GM23338 (cell line): ENCODE measurements at regions not wholly inside any gene's neighbourhood (a gene's known extent, or its start where the extent isn't known, plus 50 kb on each side); places are given as distances from the start of the nearest gene placed in this dataset.

Source experiments
- ATAC-seq: fragments of 200-7000 bp; cut with Tn5 transposase; 3 replicates; pipeline ENCODE4 v1.9.1; 2020
- DNase-seq: peaks from one replicate; pipeline ENCODE4 v3.0.0-alpha.2; 2015; ENCODE audit warnings: low spot score
- H2AFZ ChIP-seq: fragments of 200-600 bp; sonication (generic); 2 replicates; pipeline ENCODE4 v1.8.0; 2016; ENCODE audit warnings: antibody characterized with exemption, mild to moderate bottlenecking, moderate library complexity
- H3F3A ChIP-seq: fragments of 200-600 bp; sonication (generic); replicated peaks from 2 replicates; pipeline ENCODE4 v1.8.0; 2017; ENCODE audit warnings: antibody characterized with exemption, mixed run types, low read depth
- H3K27ac ChIP-seq: fragments of 200-600 bp; sonication (generic); 2 replicates; pipeline ENCODE4 v1.6.1; 2016; ENCODE audit warnings: low read depth
- H3K27me3 ChIP-seq: fragments of 200-600 bp; sonication (generic); 2 replicates; pipeline ENCODE4 v1.8.0; 2016; ENCODE audit warnings: mild to moderate bottlenecking, mixed run types, moderate library complexity; ENCODE audit not compliant: insufficient read depth
- H3K36me3 ChIP-seq: fragments of 200-600 bp; sonication (generic); 2 replicates; pipeline ENCODE4 v1.8.0; 2016; ENCODE audit warnings: mild to moderate bottlenecking; ENCODE audit not compliant: insufficient read depth
- H3K4me1 ChIP-seq: fragments of 200-600 bp; sonication (generic); 2 replicates; pipeline ENCODE4 v1.8.0; 2016; ENCODE audit warnings: mild to moderate bottlenecking, moderate library complexity; ENCODE audit not compliant: insufficient read depth
- H3K4me2 ChIP-seq: fragments of 200-600 bp; sonication (generic); 2 replicates; pipeline ENCODE4 v1.7.1; 2017; ENCODE audit warnings: mixed run types
- H3K4me3 ChIP-seq: fragments of 200-600 bp; sonication (generic); 2 replicates; pipeline ENCODE4 v1.6.1; 2016; ENCODE audit warnings: mixed run types
- H3K79me2 ChIP-seq: fragments of 200-600 bp; sonication (generic); replicated peaks from 2 replicates; pipeline ENCODE4 v1.8.0; 2017; ENCODE audit warnings: mild to moderate bottlenecking; ENCODE audit not compliant: insufficient read depth
- H3K9me2 ChIP-seq: fragments of 200-600 bp; sonication (generic); 2 replicates; pipeline ENCODE4 v1.8.0; 2017; ENCODE audit not compliant: insufficient read depth
- H4K20me1 ChIP-seq: fragments of 200-600 bp; sonication (generic); replicated peaks from 2 replicates; pipeline ENCODE4 v1.8.0; 2017; ENCODE audit warnings: mild to moderate bottlenecking; ENCODE audit not compliant: insufficient read depth
- H3K27ac Mint-ChIP-seq: 2 replicates; pipeline ENCODE4 v1.8.0; 2020; ENCODE audit warnings: inconsistent platforms, mild to moderate bottlenecking, moderate library complexity, mixed read lengths
- H3K27me3 Mint-ChIP-seq: 3 replicates; pipeline ENCODE4 v1.8.0; 2022; ENCODE audit warnings: low read depth, mild to moderate bottlenecking, moderate library complexity, mixed read lengths, inconsistent platforms; ENCODE audit not compliant: insufficient read depth, poor library complexity
- H3K36me3 Mint-ChIP-seq: 3 replicates; pipeline ENCODE4 v1.8.0; 2021; ENCODE audit warnings: low read depth, mild to moderate bottlenecking, inconsistent platforms, moderate library complexity, mixed read lengths
- H3K4me1 Mint-ChIP-seq: 3 replicates; pipeline ENCODE4 v1.8.0; 2020; ENCODE audit warnings: mild to moderate bottlenecking, inconsistent platforms, mixed read lengths
- H3K4me3 Mint-ChIP-seq: 3 replicates; pipeline ENCODE4 v1.8.0; 2021; ENCODE audit warnings: moderate library complexity, mild to moderate bottlenecking, inconsistent platforms, mixed read lengths
- H3K9me3 Mint-ChIP-seq: 3 replicates; pipeline ENCODE4 v1.8.0; 2020; ENCODE audit warnings: moderate library complexity, mild to moderate bottlenecking, inconsistent platforms, mixed read lengths
- EZH2 ChIP-seq: fragments of 200-600 bp; sonication (generic); IDR thresholded peaks from one replicate; pipeline ENCODE4 v1.8.0; 2017; ENCODE audit warnings: antibody characterized with exemption, mild to moderate bottlenecking, low read depth; ENCODE audit not compliant: unreplicated experiment
- JUNB ChIP-seq: IDR thresholded peaks from one replicate; pipeline ENCODE4 v1.6.1; 2016; ENCODE audit warnings: antibody characterized with exemption; ENCODE audit not compliant: unreplicated experiment
- STAT1 ChIP-seq: IDR thresholded peaks from one replicate; pipeline ENCODE4 v1.6.1; 2016; ENCODE audit warnings: antibody characterized with exemption; ENCODE audit not compliant: unreplicated experiment
- ZNF114 ChIP-seq: fragments of 250-450 bp; sonication (Bioruptor Pico); IDR thresholded peaks from 2 replicates; pipeline ENCODE4 v1.5.0; 2020; ENCODE audit warnings: mild to moderate bottlenecking, moderate library complexity
- TF ChIP-seq, protein P1 (sequence below): IDR thresholded peaks from 2 replicates; pipeline ENCODE4 v1.6.1; 2016; ENCODE audit warnings: antibody characterized with exemption
- TF ChIP-seq, protein P2 (sequence below), 2 experiments: fragments of 200-600 bp in 1 of 2; sonication (generic) in 1 of 2; conservative IDR thresholded peaks; 2 replicates each; pipeline versions ENCODE4 v1.5.1 to v1.6.1; 2016 to 2017; ENCODE audit warnings: antibody characterized with exemption in 2 of 2, low read depth in 2 of 2, mild to moderate bottlenecking in 2 of 2, moderate library complexity in 1 of 2
- TF ChIP-seq, protein P3 (sequence below): IDR thresholded peaks from one replicate; pipeline ENCODE4 v1.6.1; 2018; ENCODE audit warnings: antibody characterized with exemption; ENCODE audit not compliant: unreplicated experiment
- TF ChIP-seq, protein P4 (sequence below): fragments of 250-450 bp; sonication (Bioruptor Pico); IDR thresholded peaks from 2 replicates; pipeline ENCODE4 v1.5.0; 2020; ENCODE audit warnings: mild to moderate bottlenecking, moderate library complexity

DNA sequence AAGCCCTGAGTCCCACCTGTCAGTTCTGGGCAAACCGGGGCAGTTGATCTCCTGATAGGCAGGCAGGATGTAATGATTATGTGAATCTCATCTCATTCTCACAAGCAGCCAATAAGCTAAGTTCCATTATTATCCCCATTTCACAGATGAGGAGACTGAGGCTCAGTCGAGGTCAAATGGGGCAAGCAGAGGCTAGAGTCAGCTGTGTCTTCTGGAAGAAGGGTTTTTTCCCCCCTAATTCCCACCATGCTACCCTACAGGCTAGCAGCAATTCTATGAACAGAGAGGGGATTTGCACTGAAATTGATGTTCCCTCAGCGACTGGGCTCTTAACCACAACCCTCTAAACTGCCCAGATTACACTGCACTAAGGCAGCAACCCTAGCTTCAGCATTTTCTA lies 93.8 kb upstream of the MAP1LC3B2 start:
- Histone ChIP-seq H3F3A (no peaks in the 10 kb centered on the region), H3K27me3 (no peaks in the 10 kb centered on the region), H3K4me3 (no peak overlapping the region), H3K36me3 (no peaks in the 10 kb centered on the region), H3K9me2 (no peaks in the 10 kb centered on the region), H3K79me2 (no peaks in the 10 kb centered on the region), H4K20me1 (no peaks in the 10 kb centered on the region), H3K27ac (no peak overlapping the region), H3K4me2 (no peak overlapping the region), H2AFZ (no peak overlapping the region), H3K4me1 (no peaks in the 10 kb centered on the region)
- no peak overlapping the region for H3K27ac Mint-ChIP-seq
- no peak for ATAC-seq
- H3K9me3 Mint-ChIP-seq, result no peaks in the 10 kb centered on the region
- H3K4me1 Mint-ChIP-seq, result no peaks in the 10 kb centered on the region
- peaks cover 3% of the 10 kb centered on the region for H3K27me3 Mint-ChIP-seq
- H3K36me3 Mint-ChIP-seq, result no peaks in the 10 kb centered on the region
- H3K4me3 Mint-ChIP-seq, result no peak overlapping the region
- TF ChIP-seq JUNB (no peak), ZNF114 (CRISPR knock-in tag) (no peak), STAT1 (no peak)
- TF ChIP-seq, protein P1, sequence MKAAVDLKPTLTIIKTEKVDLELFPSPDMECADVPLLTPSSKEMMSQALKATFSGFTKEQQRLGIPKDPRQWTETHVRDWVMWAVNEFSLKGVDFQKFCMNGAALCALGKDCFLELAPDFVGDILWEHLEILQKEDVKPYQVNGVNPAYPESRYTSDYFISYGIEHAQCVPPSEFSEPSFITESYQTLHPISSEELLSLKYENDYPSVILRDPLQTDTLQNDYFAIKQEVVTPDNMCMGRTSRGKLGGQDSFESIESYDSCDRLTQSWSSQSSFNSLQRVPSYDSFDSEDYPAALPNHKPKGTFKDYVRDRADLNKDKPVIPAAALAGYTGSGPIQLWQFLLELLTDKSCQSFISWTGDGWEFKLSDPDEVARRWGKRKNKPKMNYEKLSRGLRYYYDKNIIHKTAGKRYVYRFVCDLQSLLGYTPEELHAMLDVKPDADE, result no peak
- TF ChIP-seq, protein P2, sequence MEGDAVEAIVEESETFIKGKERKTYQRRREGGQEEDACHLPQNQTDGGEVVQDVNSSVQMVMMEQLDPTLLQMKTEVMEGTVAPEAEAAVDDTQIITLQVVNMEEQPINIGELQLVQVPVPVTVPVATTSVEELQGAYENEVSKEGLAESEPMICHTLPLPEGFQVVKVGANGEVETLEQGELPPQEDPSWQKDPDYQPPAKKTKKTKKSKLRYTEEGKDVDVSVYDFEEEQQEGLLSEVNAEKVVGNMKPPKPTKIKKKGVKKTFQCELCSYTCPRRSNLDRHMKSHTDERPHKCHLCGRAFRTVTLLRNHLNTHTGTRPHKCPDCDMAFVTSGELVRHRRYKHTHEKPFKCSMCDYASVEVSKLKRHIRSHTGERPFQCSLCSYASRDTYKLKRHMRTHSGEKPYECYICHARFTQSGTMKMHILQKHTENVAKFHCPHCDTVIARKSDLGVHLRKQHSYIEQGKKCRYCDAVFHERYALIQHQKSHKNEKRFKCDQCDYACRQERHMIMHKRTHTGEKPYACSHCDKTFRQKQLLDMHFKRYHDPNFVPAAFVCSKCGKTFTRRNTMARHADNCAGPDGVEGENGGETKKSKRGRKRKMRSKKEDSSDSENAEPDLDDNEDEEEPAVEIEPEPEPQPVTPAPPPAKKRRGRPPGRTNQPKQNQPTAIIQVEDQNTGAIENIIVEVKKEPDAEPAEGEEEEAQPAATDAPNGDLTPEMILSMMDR (conservative IDR thresholded peaks at IDR 0.05; ENCODE audit: low read depth in 2 of 2), result no peak
- DNase-seq, result no peak

DNA sequence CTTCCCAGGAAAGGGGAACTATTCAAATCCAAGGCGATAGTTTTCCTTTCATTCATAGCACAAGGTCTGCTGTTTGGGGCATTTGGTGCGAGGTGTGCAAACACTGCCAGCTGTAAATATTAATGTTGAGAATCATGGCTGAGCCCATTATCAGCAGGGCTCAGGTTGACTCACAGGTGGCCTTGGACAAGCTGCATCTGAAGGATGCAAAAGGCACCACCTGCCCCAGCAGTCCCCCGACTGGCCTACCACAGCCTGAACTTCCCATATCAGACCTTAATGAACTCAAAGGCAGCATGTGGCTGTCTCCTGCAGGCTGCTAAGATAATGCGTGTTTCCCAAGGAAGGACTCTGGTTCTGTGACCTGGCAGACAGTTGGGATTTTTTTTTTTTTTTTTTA lies 93.3 kb upstream of the MAP1LC3B2 start:
- no peaks in the 10 kb centered on the region for H4K20me1 ChIP-seq
- peak; percentile 41; the same call in 2 of the 3 replicates for ATAC-seq
- no peak overlapping the region for H3K27ac ChIP-seq
- no peak overlapping the region for H3K4me2 ChIP-seq
- Mint-ChIP-seq H3K9me3 (no peaks in the 10 kb centered on the region), H3K4me1 (no peaks in the 10 kb centered on the region), H3K27ac (no peak overlapping the region), H3K36me3 (no peaks in the 10 kb centered on the region), H3K27me3 (peaks cover 3% of the 10 kb centered on the region), H3K4me3 (no peak overlapping the region)
- no peaks in the 10 kb centered on the region for H3K27me3 ChIP-seq
- no peaks in the 10 kb centered on the region for H3K36me3 ChIP-seq
- no peaks in the 10 kb centered on the region for H3K4me1 ChIP-seq
- no peak overlapping the region for H3K4me3 ChIP-seq
- no peak overlapping the region for H2AFZ ChIP-seq
- H3F3A ChIP-seq, result no peaks in the 10 kb centered on the region
- DNase-seq, result no peak
- H3K9me2 ChIP-seq, result no peaks in the 10 kb centered on the region
- H3K79me2 ChIP-seq, result no peaks in the 10 kb centered on the region
- no peak for TF ChIP-seq STAT1
- no peak for TF ChIP-seq EZH2
- TF ChIP-seq, protein P3, sequence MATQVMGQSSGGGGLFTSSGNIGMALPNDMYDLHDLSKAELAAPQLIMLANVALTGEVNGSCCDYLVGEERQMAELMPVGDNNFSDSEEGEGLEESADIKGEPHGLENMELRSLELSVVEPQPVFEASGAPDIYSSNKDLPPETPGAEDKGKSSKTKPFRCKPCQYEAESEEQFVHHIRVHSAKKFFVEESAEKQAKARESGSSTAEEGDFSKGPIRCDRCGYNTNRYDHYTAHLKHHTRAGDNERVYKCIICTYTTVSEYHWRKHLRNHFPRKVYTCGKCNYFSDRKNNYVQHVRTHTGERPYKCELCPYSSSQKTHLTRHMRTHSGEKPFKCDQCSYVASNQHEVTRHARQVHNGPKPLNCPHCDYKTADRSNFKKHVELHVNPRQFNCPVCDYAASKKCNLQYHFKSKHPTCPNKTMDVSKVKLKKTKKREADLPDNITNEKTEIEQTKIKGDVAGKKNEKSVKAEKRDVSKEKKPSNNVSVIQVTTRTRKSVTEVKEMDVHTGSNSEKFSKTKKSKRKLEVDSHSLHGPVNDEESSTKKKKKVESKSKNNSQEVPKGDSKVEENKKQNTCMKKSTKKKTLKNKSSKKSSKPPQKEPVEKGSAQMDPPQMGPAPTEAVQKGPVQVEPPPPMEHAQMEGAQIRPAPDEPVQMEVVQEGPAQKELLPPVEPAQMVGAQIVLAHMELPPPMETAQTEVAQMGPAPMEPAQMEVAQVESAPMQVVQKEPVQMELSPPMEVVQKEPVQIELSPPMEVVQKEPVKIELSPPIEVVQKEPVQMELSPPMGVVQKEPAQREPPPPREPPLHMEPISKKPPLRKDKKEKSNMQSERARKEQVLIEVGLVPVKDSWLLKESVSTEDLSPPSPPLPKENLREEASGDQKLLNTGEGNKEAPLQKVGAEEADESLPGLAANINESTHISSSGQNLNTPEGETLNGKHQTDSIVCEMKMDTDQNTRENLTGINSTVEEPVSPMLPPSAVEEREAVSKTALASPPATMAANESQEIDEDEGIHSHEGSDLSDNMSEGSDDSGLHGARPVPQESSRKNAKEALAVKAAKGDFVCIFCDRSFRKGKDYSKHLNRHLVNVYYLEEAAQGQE, result no peak
- TF ChIP-seq, protein P1, result no peak
- TF ChIP-seq, protein P4, sequence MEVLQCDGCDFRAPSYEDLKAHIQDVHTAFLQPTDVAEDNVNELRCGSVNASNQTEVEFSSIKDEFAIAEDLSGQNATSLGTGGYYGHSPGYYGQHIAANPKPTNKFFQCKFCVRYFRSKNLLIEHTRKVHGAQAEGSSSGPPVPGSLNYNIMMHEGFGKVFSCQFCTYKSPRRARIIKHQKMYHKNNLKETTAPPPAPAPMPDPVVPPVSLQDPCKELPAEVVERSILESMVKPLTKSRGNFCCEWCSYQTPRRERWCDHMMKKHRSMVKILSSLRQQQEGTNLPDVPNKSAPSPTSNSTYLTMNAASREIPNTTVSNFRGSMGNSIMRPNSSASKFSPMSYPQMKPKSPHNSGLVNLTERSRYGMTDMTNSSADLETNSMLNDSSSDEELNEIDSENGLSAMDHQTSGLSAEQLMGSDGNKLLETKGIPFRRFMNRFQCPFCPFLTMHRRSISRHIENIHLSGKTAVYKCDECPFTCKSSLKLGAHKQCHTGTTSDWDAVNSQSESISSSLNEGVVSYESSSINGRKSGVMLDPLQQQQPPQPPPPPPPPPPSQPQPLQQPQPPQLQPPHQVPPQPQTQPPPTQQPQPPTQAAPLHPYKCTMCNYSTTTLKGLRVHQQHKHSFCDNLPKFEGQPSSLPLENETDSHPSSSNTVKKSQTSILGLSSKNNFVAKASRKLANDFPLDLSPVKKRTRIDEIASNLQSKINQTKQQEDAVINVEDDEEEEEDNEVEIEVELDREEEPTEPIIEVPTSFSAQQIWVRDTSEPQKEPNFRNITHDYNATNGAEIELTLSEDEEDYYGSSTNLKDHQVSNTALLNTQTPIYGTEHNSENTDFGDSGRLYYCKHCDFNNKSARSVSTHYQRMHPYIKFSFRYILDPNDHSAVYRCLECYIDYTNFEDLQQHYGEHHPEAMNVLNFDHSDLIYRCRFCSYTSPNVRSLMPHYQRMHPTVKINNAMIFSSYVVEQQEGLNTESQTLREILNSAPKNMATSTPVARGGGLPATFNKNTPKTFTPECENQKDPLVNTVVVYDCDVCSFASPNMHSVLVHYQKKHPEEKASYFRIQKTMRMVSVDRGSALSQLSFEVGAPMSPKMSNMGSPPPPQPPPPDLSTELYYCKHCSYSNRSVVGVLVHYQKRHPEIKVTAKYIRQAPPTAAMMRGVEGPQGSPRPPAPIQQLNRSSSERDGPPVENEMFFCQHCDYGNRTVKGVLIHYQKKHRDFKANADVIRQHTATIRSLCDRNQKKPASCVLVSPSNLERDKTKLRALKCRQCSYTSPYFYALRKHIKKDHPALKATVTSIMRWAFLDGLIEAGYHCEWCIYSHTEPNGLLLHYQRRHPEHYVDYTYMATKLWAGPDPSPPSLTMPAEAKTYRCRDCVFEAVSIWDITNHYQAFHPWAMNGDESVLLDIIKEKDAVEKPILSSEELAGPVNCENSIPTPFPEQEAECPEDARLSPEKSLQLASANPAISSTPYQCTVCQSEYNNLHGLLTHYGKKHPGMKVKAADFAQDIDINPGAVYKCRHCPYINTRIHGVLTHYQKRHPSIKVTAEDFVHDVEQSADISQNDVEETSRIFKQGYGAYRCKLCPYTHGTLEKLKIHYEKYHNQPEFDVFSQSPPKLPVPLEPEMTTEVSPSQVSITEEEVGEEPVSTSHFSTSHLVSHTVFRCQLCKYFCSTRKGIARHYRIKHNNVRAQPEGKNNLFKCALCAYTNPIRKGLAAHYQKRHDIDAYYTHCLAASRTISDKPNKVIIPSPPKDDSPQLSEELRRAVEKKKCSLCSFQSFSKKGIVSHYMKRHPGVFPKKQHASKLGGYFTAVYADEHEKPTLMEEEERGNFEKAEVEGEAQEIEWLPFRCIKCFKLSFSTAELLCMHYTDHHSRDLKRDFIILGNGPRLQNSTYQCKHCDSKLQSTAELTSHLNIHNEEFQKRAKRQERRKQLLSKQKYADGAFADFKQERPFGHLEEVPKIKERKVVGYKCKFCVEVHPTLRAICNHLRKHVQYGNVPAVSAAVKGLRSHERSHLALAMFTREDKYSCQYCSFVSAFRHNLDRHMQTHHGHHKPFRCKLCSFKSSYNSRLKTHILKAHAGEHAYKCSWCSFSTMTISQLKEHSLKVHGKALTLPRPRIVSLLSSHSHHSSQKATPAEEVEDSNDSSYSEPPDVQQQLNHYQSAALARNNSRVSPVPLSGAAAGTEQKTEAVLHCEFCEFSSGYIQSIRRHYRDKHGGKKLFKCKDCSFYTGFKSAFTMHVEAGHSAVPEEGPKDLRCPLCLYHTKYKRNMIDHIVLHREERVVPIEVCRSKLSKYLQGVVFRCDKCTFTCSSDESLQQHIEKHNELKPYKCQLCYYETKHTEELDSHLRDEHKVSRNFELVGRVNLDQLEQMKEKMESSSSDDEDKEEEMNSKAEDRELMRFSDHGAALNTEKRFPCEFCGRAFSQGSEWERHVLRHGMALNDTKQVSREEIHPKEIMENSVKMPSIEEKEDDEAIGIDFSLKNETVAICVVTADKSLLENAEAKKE (CRISPR knock-in tag), result no peak
